ENCODE measurements at regions not wholly inside any gene's neighbourhood (a gene's known extent, or its start where the extent isn't known, plus 50 kb on each side); places are given as distances from the start of the nearest gene placed in this dataset.

DNA sequence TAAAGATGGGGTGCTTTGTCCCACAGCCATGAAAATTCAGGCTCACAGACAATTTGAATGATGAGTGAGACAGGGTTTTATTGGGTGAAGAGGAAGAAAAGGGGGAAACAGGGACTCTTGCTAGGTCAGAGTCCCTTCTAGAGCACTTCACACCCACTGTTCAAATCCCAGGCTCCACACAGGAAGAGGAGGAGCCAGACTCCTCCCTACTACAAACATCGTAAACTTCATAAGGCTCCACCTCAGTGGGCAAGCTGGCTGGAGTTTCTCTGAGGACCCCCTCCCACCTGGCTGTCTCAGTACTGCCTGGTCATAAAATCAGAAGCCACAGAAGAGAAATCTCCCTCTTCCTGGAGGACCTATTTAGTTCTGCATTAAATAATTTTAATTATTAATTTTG, 80.3 kb upstream of the KCNMB2 start:
- DNase-seq: no peak

GRCh38 chr3:178456621-178457285, 79.5 kb upstream of the KCNMB2 start:
- no peak for DNase-seq

- DNase-seq: no peak
These were observed 78.7 kb upstream of the KCNMB2 start for GRCh38 chr3:178457511-178457910.

DNA sequence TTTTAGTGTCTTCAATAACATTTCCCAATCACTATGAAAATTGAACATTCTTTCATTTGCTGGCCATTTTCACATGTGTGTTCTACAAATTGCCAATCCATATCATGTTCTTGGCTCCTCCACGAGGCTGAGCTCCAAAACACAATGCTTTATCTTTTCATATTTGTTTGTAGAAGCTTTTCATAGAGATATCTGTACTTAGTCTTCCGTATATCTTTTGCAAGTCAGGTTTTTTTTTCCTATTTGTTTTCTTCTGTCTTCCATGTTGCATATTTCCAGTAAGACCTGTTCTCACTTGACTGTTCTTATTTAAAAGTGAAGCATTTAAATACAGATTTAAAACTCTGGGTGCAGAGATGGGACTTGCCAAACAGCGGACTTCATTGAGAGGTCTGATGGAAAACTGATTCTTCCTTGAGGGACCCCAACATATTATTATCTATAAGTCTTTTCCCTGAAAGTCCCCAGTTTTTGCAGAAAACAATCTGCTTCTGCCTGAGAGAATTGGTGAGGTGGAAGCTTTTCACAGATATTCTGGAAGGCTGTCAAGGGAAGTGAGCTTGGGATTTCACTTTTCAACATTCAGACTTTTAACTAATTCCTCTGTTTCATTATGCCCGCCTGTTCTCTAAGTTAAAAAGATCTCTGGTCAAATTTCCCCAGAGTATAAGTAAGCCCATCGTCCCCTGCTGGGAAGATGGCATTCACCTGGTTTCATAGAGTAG, 77.8 kb upstream of the KCNMB2 start:
- DNase-seq: no peak

DNA sequence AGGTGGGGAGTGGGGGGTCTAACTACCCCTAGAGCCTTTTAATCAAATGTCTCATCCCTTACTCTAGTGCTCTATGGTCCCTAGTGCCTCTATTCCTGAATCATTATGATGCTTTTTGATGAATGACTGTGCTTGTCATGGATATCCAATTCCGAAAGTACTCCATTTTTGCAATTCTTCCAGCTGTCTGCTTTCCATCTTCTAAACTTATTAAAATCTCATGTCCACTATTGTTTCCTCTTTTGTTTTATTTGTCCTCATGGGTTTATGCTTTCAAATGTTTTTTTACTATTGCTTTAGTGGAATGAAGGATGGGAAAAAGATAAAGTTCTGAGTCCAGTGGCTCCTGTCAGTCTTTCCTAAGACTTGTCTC, 77.2 kb upstream of the KCNMB2 start:
- DNase-seq: no peak

DNA sequence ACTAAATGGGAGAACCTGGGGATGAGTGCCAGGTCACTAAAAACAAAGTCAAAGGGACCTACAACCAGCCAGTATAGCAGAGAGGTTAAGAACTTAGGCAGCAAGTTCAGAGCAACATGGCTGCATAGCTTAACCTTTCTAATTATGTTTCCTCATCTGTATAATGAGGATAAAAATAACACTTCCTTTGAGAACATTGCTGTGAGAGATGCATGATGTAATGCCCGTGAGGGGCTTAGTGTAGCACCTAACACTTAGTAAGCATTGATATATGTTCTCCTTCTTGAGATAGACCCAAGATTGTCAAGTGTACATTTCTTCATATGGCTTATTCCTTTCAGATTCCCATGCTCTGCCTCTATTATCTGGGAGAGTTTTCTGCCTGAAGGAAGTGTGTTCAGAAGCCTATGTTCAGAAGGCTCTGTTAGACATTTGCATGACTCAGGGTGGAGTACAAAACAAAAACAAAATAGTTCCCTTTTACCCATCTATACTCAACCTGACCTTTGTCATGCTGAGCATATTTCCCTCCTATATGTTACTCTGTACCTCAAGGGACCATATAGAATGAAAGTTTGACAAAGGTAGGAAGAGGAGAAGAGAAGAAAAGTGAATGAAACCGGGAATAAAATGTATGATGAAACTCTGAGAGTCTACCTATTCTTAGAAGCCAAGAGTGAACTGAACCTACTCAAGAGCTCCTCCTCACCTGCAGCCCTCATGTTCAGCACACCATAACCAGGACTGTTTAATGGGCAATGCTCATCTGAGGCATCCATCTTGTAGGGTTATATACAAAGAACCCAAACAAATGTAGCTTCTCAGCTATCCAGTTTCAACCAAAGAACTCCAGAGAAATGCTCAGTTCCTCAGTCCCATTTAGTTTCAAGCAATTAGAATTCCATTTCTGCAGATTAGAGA, 70.7 kb upstream of the KCNMB2 start:
- DNase-seq: no peak

DNA sequence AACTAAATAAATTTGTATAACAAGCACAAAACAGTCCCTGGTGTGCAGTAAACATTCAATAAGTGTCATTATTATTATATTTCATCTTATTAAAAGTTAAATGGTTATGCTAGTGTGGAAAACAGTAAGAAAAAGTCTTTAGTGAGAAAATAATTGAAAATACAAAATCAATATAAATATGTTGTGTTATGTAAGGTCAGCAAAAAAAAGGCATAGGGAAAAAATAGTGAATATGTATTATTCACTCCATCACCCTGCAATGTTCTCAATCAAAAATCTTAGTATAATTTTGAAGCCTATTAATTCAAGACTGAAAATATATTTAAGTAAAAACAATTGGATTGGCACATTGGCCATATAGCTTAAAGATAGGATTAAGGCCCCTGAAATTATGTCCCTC, 63.3 kb upstream of the KCNMB2 start:
- DNase-seq: no peak

- DNase-seq: no peak
These were observed 61.7 kb upstream of the KCNMB2 start for GRCh38 chr3:178474526-178474925.

DNA sequence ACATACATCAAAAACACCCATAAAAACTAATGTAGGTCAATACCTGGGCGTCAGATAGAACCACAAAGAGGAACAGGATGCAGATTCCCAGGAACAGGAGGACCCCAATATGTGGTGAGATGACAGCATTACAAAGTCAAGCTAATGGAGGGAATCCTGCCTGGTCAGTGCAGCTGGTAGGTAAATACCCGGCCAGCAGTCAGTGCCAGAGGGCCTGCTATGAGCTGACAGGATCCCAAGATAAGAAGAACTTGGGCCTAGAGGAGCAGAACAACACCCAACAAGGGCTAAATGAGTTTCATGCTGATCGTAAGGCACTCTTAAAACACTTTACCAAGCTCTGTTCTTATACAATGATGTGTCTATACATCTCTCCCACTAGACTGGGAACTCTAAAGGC, 61.2 kb upstream of the KCNMB2 start:
- DNase-seq: no peak

DNA sequence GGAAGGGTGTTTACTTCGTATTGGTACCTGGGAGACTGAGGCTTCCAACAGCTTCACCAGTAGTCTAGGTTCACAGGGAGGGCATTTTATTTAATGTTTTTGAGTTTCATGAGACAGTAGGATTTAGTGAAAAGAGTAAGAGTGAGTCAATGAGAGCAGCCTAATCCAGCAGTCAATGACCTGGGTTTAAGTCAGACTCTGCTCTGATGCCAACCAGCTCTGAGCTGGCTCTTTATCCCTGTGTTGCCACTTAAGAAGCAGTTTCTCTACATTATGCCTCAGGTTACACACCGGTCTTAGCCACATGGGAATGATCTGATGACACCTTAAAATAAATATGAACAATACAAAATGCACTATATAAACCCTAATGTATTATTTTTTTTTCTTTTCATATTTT, 59.4 kb upstream of the KCNMB2 start:
- no peak for DNase-seq

GRCh38 chr3:178479446-178479845, 56.8 kb upstream of the KCNMB2 start:
- no peak for DNase-seq

GRCh38 chr3:178479860-178480259, 56.4 kb upstream of the KCNMB2 start:
- no peak for DNase-seq

DNA sequence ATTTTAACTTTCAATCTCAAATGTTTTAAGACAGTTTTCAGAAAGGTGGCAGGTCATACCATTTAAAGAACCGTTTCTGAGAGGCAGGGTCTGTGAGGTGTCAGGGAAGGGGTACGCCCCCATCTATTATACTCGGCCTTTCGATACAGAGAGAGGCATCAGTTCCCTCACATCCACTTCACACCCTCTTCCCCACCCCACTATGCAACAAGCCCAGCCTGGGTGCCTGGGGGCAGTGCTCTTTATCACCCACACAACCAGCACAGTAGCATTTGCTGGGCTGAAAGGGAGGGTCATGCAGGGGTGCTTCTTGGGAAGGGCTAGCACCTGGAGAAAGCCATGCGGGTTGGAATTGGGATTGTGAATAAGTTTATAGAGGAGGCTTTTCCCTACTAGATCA, 56.0 kb upstream of the KCNMB2 start:
- no peak for DNase-seq

DNA sequence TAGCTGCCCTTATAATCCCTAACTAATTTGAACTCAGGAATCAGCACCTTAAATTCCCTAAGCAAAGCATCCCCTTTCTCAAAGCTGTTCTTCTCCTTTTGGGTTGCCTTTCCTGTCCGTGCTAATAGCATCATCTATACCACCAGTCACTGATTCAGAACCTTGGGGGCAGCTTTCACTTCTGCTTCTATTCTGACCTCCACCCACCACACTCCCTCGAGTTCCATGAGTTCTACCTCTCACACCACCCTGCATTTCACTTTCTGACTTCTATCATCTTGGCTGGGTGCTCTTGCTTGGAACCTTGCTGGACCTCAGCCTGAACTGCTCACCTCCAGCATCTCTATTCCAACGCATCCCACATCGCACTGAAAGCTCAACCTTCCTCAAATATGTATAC, 55.4 kb upstream of the KCNMB2 start:
- no peak for DNase-seq

- DNase-seq: no peak
These were observed 53.3 kb upstream of the KCNMB2 start for GRCh38 chr3:178482981-178483380.

GRCh38 chr3:178483704-178484103, 52.5 kb upstream of the KCNMB2 start:
- DNase-seq: no peak

- no peak for DNase-seq
These were observed 50.5 kb upstream of the KCNMB2 start for GRCh38 chr3:178485756-178486155.

Data from activated CD4-positive, CD25-positive, alpha-beta regulatory T cell (primary cell).